A673 (cell line): ENCODE measurements at regions not wholly inside any gene's neighbourhood (a gene's known extent, or its start where the extent isn't known, plus 50 kb on each side); places are given as distances from the start of the nearest gene placed in this dataset.
A peak's percentile ranks its signal among the peaks of the same experiment; 100 is the strongest.

Experiments used
- BruUV-seq: library from RNA; stranded (reverse); fragments of 400-500 nt; replicated peaks from 2 replicates; lab custom pipeline; 2021; lab: Mats Ljungman, UMichigan
- CTCF ChIA-PET: fragments of 300-600 bp; sonication (Branson Sonifier 250); formaldehyde crosslinking; loops from one replicate; lab custom pipeline; 2022; ENCODE audit warnings: antibody characterized with exemption; lab: Charles Lee
- POLR2A ChIA-PET: fragments of 300-600 bp; sonication (Branson Sonifier 250); formaldehyde crosslinking; loops from one replicate; lab custom pipeline; 2022; ENCODE audit warnings: antibody characterized with exemption; ENCODE audit not compliant: low non-redundant PET; lab: Charles Lee
- DNase-seq: peaks from one replicate; pipeline ENCODE4 v3.0.0-alpha.2; 2015; ENCODE audit warnings: low spot score
- H3K27ac ChIP-seq: fragments of 200-600 bp; sonication (generic); 2 replicates; pipeline ENCODE4 v1.5.1; 2016; ENCODE audit warnings: mixed run types, low read depth, mild to moderate bottlenecking, mixed read lengths, antibody characterized with exemption, low read length; ENCODE audit not compliant: poor library complexity, severe bottlenecking
- H3K27me3 ChIP-seq: fragments of 200-600 bp; sonication (generic); replicated peaks from 2 replicates; pipeline ENCODE4 v1.6.1; 2017; ENCODE audit warnings: mixed run types, low read depth, mild to moderate bottlenecking, mixed read lengths, antibody characterized with exemption, low read length; ENCODE audit not compliant: insufficient read depth, poor library complexity
- H3K36me3 ChIP-seq: fragments of 200-600 bp; sonication (generic); 2 replicates; pipeline ENCODE4 v1.6.1; 2016; ENCODE audit warnings: mixed run types, mild to moderate bottlenecking, mixed read lengths, antibody characterized with exemption, low read length; ENCODE audit not compliant: insufficient read depth, poor library complexity, severe bottlenecking
- H3K4me1 ChIP-seq: fragments of 200-600 bp; sonication (generic); 2 replicates; pipeline ENCODE4 v1.6.1; 2017; ENCODE audit warnings: mixed run types, mild to moderate bottlenecking, mixed read lengths, antibody characterized with exemption, low read length; ENCODE audit not compliant: insufficient read depth, poor library complexity, severe bottlenecking
- H3K4me3 ChIP-seq: fragments of 200-600 bp; sonication (generic); 2 replicates; pipeline ENCODE4 v1.5.1; 2016; ENCODE audit warnings: low read depth, mixed run types, mild to moderate bottlenecking, mixed read lengths, low read length; ENCODE audit not compliant: poor library complexity, severe bottlenecking
- H3K9me3 ChIP-seq: fragments of 200-600 bp; sonication (generic); 2 replicates; pipeline ENCODE4 v1.6.1; 2016; ENCODE audit warnings: mixed run types, low read depth, mild to moderate bottlenecking, mixed read lengths, antibody characterized with exemption, low read length; ENCODE audit not compliant: poor library complexity, severe bottlenecking
- CTCF ChIP-seq: fragments of 300-800, 200-600 bp; sonication (generic); conservative IDR thresholded peaks from 2 replicates; pipeline ENCODE4 v1.5.1; 2017; ENCODE audit warnings: low read depth, mild to moderate bottlenecking, antibody characterized with exemption, low read length, moderate library complexity, mixed read lengths
- EZH2 ChIP-seq: fragments of 200-600 bp; sonication (generic); IDR thresholded peaks from 2 replicates; pipeline ENCODE4 v1.6.1; 2017; ENCODE audit warnings: borderline replicate concordance, low read depth, mild to moderate bottlenecking, mixed read lengths, antibody characterized with exemption, low read length; ENCODE audit not compliant: poor library complexity, severe bottlenecking
- intact Hi-C: fragments of 100-400 bp; cut with micrococcal nuclease; formaldehyde crosslinking; loops from one replicate; pipeline ENCODE4 v1.10.0; 2022; ENCODE audit not compliant: unreplicated experiment

GRCh38 chr2:13401312-13401711, 684.6 kb downstream of the TRIB2 start:
- no peak for DNase-seq
- Histone ChIP-seq H3K4me1 (no peaks in the 10 kb centered on the region), H3K27me3 (no peaks in the 10 kb centered on the region), H3K36me3 (no peaks in the 10 kb centered on the region), H3K27ac (no peak overlapping the region), H3K9me3 (no peaks in the 10 kb centered on the region), H3K4me3 (no peak overlapping the region)
- ChIA-PET POLR2A (no interaction called here), CTCF (no interaction called here)
- no TSS peak for BruUV-seq
- TF ChIP-seq EZH2: no peak
- TF ChIP-seq CTCF: no peak
- intact Hi-C loops: no loop called here

DNA sequence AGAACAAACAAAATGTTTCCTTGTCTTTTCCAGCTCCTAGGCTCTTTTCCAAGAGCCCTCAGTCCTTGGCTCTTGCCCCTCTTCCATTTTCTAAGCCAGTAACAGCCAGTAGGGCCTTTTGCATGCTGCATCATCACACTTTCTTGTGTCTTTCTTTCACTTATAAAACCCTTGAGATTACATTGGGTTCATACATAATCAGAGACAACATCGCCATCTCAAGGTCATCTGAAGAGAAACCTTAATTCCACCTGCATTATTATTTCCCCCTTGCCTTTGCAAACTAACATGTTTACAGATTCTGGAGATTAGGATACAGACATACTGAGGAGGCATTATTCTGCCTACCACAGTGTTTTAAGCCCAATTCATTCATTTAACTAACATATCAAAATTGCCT, 697.3 kb downstream of the TRIB2 start:
- no peaks in the 10 kb centered on the region for H3K9me3 ChIP-seq
- no peaks in the 10 kb centered on the region for H3K4me1 ChIP-seq
- intact Hi-C loops: loop anchor here (10.0 kb wide), 2 partner anchors 219 to 359 kb away; no protein-coding TSS in a partner anchor
- H3K27ac ChIP-seq: no peak overlapping the region
- H3K4me3 ChIP-seq: no peak overlapping the region
- POLR2A ChIA-PET: no interaction called here
- peak; percentile 8 for DNase-seq
- H3K27me3 ChIP-seq: no peaks in the 10 kb centered on the region
- no peaks in the 10 kb centered on the region for H3K36me3 ChIP-seq
- TF ChIP-seq EZH2: no peak
- 0 out of 2 replicates have a peak, but pooled peaks have one; percentile 14 for TF ChIP-seq CTCF
- CTCF ChIA-PET: no interaction called here
- no TSS peak for BruUV-seq

GRCh38 chr2:13414897-13415296, 698.2 kb downstream of the TRIB2 start:
- ChIA-PET POLR2A (no interaction called here), CTCF (no interaction called here)
- DNase-seq: no peak
- H3K4me3 ChIP-seq: no peak overlapping the region
- H3K9me3 ChIP-seq: no peaks in the 10 kb centered on the region
- no peaks in the 10 kb centered on the region for H3K27me3 ChIP-seq
- no peaks in the 10 kb centered on the region for H3K4me1 ChIP-seq
- TF ChIP-seq EZH2 (no peak), CTCF (no peak)
- no peaks in the 10 kb centered on the region for H3K36me3 ChIP-seq
- no TSS peak for BruUV-seq
- intact Hi-C loops: loop anchor here (10.0 kb wide), 2 partner anchors 220 to 360 kb away; no protein-coding TSS in a partner anchor
- H3K27ac ChIP-seq: no peak overlapping the region
